Activated CD8-positive, alpha-beta memory T cell treated with anti-CD3 and anti-CD28 coated beads for 24 hours (primary cell): ENCODE measurements at regions not wholly inside any gene's neighbourhood (a gene's known extent, or its start where the extent isn't known, plus 50 kb on each side); places are given as distances from the start of the nearest gene placed in this dataset.

Source experiments
- DNase-seq: peaks from one replicate; pipeline ENCODE4 v3.0.0-alpha.2; 2020

GRCh38 chr14:99322731-99323599 is 51.0 kb upstream of the BCL11B start:
- no peak for DNase-seq

- DNase-seq: no peak
These were observed 50.1 kb upstream of the BCL11B start for GRCh38 chr14:99321955-99322730.
